ENCODE measurements at regions not wholly inside any gene's neighbourhood (a gene's known extent, or its start where the extent isn't known, plus 50 kb on each side); places are given as distances from the start of the nearest gene placed in this dataset.
A peak's percentile ranks its signal among the peaks of the same experiment; 100 is the strongest.

DNA sequence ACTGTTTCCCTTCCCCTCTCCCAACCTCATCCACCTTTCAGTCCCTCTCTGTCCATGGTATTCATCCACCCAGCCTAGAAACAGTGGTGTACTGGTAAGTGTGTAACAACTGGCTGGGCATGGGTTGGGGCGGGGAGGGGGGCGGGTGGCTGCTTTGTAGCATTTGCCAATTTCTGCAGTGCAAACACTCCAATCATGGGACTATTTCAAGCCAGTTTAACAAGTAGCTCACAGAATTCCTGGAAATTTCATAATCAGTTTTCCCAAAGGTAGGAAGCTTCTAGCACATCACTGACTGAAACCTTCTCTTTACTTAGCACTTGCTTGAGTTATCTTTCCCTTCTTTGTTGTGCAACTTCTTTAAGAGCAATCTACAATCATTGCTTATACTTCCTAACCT, 100.8 kb upstream of the WASF3 start:
- no peak for DNase-seq (ENCODE audit: low read depth in 2 of 3, low spot score in 2 of 3)

GRCh38 chr13:26457212-26457611, 100.3 kb upstream of the WASF3 start:
- no peak for DNase-seq (ENCODE audit: low read depth in 2 of 3, low spot score in 2 of 3)

DNA sequence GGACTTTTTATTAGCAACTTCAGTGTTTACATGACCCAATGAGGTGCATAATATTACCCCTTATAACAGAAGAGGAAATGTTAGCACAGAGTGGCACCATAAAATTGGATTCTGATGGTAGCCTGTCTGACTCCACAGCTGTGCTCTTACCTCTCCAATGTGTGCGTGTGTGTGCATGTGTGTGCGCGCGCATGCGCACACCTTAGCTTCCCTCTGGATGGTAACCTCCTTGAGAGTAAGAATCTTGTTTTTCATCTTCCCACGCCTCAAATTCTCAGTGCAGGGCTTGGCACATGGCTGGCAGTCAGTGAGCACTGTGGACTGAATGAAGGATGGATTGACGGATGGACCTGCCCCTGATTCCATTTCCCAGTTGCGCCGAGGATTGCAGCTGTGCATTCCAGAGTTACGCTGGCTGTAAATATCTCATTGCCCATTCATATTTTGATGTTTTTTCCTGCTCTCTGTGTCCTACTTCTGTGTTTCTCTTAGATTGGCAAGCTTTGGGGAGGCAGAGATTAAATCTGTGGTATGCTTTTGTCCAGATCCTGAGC, 99.2 kb upstream of the WASF3 start:
- DNase-seq (ENCODE audit: low read depth in 2 of 3, low spot score in 2 of 3), result no peak

DNA sequence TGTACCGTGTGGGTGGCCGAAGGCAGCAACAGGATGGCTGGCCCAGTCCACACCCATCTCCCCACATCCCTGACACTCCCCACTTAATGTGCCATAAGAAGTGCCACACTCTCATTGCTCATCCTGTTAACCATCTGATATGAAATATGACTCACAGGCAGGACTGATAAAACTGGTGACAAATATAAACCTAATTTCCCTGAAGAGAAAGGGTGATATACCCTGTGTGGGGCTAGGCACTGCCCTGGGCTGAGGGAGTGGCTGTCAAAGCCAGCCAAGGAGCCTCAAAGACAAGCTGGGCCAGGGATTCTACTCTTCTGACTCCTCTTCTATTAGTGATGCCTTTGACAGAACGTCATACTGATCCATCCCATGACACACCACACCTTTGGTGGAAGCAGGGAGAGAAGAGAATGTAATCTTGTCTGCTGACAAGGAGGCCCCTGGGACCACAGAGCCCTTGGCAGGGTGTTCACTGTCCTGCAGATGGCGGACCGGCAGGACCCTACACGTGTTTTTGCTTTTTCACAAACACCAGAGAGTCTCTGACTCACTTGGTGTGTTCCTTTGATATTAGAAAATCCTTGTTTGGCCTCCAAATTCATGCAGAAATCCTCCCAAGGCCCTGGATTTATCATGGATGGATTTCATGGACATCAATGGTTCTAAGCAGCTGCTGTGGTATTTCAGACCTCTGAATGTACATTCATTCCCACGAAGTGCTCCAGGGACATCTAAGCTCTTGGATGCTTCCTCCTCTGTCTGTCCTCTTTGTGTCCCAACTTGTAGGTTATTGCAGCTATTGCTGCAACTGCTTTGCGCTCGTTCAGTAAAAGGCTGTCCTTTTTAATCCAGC, 98.0 kb upstream of the WASF3 start:
- DNase-seq (ENCODE audit: low read depth in 2 of 3, low spot score in 2 of 3), result no peak

DNA sequence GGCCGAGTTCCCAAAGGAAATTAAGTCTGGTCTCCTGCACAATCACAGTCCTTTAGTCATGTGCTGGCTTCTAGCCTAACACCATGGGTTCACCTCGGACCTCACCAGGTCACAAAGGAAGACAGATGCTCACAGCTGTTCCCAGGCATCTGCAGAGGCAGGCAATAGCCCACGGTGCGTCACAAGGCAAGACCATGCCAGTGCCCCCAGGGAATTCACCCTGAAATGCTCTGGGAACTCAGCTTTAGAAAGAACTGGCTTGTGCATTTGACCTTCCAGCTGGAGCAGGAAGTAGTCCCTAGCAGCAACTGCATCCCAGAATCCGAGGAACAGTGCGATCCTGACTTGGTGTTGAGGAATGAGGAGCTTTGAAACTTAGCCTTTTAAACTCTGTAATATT, 96.8 kb upstream of the WASF3 start:
- no peak for DNase-seq (ENCODE audit: low read depth in 2 of 3, low spot score in 2 of 3)

- DNase-seq (ENCODE audit: low read depth in 2 of 3, low spot score in 2 of 3), result no peak
Observed at GRCh38 chr13:26463296-26463695, 94.2 kb upstream of the WASF3 start.

- no peak for DNase-seq (ENCODE audit: low read depth in 2 of 3, low spot score in 2 of 3)
Observed at GRCh38 chr13:26463848-26464247, 93.6 kb upstream of the WASF3 start.

GRCh38 chr13:26465514-26465913, 92.0 kb upstream of the WASF3 start:
- DNase-seq (ENCODE audit: low read depth in 2 of 3, low spot score in 2 of 3), result no peak

DNA sequence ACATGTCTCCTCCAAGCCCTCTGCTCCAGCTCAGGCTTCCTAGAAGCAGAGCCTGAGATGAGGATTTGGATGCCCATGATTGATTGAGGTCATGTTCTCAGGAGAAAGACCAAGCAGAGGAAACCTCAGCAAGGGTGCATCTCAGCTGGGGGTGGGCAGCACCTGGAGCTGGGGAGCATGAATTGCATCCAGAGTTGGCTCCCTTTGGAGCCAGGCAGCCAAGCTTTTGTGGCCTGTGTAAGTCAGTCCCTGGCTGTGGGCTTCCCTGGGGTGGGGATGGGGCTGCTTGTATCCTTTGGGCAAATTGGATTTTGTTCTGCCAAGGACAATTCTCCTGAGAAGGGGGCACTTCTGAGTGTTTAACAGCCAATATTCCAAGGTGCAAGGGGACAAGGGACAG, 91.5 kb upstream of the WASF3 start:
- no peak for DNase-seq (ENCODE audit: low read depth in 2 of 3, low spot score in 2 of 3)

GRCh38 chr13:26468265-26468801, 89.2 kb upstream of the WASF3 start:
- no peak for DNase-seq (ENCODE audit: low read depth in 2 of 3, low spot score in 2 of 3)

GRCh38 chr13:26469602-26470001, 87.9 kb upstream of the WASF3 start:
- no peak for DNase-seq (ENCODE audit: low read depth in 2 of 3, low spot score in 2 of 3)

- no peak for DNase-seq (ENCODE audit: low read depth in 2 of 3, low spot score in 2 of 3)
Observed at GRCh38 chr13:26471807-26472206, 85.7 kb upstream of the WASF3 start.

DNA sequence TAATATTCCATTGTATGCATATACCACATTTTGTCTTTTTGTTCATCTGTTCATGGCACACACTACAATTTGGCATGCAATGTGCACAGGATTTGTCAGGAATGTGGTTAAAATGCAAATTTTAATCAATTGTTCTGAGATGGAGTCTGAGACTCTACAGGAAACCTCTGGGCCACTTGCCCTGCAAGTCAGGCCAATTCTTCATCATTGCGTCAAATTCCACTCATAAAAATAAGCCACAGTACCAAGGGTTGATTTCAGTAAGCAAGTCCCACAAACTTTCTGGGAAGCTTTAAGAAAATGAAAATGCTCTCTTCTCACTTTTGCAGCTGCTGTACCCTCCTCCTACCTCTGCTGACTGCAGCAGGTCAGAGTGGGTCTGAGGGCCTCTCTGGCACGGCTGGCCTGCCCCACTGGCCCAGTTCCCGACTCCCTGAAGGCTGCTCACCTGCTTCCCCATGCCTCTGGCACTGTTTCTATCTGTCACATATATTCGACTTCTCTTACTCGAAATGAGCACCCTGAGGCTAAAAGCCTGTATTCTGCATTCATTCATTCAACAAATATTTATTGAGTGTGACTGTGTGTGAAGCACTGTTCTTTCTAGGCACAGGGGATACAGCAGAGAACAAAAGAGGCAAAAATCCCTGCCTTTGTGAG, 83.8 kb upstream of the WASF3 start:
- DNase-seq (ENCODE audit: low read depth in 2 of 3, low spot score in 2 of 3), result no peak

DNA sequence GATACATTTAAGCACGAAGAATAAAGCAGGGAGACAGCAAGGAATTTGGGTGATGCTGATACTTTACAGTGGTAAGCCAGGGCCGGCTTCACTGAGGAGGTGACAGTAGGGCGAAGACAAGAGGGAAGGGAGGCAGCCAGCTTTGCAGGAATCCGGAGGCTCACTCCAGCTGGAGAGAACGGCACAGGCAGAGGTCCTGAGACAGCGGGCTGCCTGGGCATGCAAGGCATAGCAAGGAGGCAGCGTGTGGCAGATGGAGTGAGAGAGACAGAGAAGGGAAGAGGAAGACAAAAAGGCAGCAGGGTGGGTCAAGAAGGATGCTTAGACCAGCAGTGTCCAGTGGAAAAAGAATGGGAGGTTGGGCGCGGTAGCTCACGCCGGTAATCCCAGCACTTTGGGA, 83.2 kb upstream of the WASF3 start:
- DNase-seq (ENCODE audit: low read depth in 2 of 3, low spot score in 2 of 3), result no peak

- DNase-seq (ENCODE audit: low read depth in 2 of 3, low spot score in 2 of 3), result no peak
Observed at GRCh38 chr13:26475176-26476110, 82.0 kb upstream of the WASF3 start.

DNA sequence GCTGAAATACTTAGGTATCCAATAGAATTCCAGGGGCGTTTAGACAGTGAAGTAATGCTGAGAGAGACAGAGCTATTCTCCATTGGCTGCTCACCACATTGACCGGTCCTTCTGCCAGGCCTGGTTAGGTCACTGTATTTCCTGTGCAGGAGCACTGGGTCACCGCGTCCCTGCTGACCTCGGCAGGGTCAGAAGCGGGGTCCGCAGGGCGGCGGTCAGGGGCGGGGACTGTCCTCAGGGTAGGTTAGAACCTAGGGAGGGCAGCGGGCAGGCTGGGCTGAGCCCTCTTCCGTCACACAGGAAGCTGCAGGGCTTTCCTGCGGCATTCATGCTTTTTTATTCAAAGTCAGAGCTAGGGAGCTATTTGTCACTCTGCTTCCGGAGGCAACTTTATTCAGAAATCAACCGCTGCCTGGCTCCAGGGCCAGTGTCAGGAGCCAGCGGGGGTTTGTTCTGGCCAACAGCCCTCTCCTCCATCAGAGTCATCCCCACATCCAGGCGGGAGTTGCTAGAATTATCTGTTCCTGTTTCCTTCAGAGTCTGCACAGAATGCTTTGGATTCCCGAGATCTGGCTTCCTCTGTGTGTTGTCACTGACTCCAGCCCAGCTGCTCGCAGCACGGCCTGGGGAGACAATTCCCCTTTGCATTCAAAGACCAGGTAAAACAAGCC, 81.2 kb upstream of the WASF3 start:
- peak in 2 of 3 donors; percentile 8 for DNase-seq (ENCODE audit: low read depth in 2 of 3, low spot score in 2 of 3)

DNA sequence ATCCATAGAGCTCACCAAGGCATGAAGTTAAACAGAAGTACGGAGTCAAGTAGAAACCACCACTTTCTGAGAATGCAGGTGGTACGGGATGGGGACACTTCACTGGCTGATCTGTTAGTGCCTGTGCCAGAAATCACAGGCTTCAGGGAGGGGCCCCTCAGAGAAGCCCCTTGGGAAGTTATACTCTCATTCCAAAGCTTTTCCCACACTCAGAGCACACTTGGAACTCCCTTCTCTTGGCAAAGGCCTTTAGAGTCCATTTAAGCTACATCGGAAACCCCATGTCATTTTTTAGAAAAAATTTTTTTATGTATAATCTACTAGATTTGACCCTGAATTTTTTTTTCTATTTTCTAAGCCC, 80.7 kb upstream of the WASF3 start:
- DNase-seq (ENCODE audit: low read depth in 2 of 3, low spot score in 2 of 3), result no peak

DNA sequence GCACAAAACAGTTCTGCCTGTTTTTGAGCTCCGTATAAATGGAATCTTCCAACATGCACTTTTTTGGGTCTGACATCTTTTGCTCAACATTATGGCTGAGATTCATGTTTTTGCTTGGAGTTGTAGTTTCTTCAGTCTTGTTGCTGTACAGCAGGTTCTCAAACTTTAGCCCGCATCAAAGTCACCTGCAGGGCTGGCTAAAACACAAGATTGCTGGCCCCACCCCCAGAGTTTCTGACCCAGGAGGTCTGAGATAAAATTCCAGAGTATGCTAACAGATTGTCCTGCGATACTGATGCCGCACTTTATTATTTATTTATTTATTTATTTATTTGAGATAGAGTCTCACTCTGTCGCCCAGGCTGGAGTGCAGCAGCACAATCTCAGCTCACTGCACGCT, 79.8 kb upstream of the WASF3 start:
- DNase-seq (ENCODE audit: low read depth in 2 of 3, low spot score in 2 of 3), result no peak

DNA sequence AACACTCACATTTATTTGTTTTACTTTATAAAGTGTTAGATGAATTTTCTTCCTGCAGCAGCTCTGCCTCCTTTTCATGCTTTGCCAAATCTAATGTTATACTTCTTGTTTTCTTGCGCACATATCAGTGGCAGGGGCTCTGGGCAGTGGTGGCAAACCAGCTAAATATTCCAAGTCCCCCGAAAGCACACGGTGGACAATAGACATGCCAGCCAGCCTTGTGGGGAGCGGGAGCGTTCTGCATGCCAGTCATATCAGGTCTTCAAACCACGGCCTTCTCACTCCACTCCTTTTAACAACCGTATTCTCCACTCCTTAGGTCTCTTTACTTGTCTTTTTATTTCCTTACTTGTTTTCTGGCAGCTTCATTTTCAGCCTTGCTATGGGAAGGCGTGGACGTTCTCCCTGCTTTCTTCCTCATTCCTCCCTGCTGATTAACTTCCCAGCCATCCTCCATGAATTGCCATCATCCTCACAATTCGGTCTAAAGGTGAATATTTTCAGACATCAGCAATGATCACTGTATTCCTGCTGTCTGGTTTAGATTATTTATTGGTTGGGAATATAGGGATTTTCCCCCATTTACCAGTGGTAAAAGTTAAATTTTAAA, 77.1 kb upstream of the WASF3 start:
- no peak for DNase-seq (ENCODE audit: low read depth in 2 of 3, low spot score in 2 of 3)

All from hematopoietic multipotent progenitor cell (in vitro differentiated cells).